ENCODE measurements at regions not wholly inside any gene's neighbourhood (a gene's known extent, or its start where the extent isn't known, plus 50 kb on each side); places are given as distances from the start of the nearest gene placed in this dataset.

DNA sequence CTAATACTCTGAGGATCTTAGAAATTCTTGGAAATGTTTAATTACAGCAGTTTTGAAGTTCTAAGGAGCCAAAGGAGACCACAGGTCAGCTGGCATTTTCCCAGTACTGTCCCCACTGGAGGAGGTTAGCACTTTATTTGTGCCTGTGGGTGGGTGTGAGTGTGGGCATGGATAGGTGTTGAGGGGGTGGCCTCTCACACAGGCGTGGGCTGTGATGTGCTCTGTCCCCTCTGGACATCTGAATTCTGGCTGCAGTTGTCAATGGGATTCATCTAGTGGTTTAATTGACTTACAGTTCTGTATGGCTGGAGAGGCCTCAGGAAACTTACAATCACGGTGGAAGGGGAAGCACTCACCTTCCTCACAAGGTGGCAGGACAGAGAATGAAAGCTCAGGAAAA lies 135.4 kb upstream of the NAMPT start:
- DNase-seq (ENCODE audit: low read depth in 2 of 2): no peak

DNA sequence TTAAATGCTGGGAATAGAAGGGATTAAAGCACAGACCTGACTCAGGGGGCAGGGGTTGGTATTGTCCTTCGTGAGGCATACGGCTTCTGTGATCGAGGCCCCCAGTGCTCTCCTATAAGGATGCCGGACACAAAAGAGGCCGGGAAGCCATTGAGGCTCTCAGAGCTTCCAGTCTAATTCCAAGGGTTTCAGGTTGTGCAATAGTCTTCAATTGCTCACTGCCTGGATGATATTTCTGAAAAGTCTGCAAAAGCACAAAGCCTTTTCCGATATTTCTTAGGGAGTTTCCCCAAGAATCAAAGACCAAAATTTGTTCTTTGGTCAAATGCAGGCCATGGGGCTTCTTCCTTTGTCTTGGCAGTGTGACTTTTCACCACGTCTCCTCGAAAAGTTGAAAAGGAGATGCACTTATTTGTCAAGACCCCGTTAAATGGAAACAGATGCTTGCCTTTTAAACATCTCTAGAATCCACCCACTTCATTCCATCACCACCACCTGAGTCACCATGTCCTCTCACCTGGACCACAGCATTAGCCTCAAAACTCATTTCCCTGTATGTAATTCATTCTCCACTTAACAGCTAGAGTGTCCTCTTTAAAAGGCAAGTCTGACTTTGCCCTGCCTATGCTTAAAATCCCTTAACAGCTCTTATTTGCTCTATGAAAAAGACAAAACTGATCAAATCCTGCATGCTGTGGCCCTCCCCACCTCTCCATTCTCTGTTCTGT lies 134.8 kb upstream of the NAMPT start:
- no peak for DNase-seq (ENCODE audit: low read depth in 2 of 2)

DNA sequence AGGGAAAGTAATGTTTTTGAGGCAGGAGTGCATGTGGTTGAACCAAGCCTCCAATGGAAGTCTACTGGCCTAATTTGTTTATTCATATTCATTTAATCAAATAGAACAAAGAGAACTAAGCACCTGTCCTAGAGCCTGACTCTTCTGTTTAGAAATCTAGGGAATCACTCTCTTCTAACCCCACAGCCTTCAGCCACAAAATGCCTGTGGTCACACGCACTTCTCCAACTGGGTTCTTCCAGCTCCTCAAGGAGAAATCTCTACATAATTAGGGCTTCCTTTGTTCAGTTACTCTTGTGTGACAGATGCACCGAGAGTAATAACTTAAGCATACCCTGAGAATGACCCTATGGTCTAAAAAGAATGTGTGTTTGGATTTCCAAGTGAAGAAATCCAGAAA lies 133.7 kb upstream of the NAMPT start:
- no peak for DNase-seq (ENCODE audit: low read depth in 2 of 2)

DNA sequence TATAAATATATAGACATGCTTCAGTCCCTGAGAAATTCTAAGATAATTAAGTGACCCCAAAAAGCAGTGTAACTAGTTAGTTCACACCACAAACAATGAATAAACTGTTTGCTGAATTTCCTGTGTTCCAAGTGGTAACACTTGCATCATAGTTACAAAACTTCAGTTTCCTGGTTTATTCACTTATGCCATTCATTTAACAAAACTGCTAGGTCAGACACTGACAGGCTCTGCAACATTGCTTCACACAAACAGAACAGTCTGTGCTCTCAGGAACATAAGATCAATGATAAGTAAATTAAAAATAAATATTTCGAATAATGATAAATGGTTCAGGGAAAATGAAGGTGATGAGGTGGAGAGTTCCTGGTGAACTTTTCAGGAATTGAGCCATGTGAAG lies 133.3 kb upstream of the NAMPT start:
- peak; percentile 79 to 80 for DNase-seq (ENCODE audit: low read depth in 2 of 2)

DNA sequence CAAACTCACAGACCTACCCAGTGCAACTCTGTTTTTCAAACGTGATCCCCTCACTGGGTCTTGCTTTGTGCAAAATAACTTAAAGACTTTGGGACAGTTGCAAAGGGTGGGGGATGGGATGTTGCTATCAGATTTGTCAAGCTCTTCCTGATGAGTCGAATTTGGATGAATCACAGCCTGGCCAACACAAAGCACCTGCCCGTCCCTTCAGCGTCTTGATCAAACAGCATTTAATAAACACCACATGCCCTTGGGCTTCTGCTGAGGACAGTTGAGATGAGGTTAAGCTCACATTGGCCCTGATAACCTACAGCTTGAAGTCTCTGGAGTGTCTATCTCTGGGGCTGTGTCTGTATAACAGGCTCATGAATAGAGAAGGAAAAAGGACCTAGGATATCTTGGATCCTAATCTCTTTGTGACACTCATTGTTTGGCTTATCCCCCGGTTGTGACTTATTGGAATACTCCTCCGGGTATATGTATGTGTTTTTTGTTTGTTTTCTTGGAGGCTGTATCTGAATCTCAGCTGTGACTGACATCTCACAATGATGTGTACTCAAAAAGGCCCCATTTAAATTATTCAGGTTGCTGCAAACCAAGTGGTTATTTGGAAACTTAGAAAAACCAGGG lies 132.6 kb upstream of the NAMPT start:
- DNase-seq (ENCODE audit: low read depth in 2 of 2): peak; percentile 23 to 61

DNA sequence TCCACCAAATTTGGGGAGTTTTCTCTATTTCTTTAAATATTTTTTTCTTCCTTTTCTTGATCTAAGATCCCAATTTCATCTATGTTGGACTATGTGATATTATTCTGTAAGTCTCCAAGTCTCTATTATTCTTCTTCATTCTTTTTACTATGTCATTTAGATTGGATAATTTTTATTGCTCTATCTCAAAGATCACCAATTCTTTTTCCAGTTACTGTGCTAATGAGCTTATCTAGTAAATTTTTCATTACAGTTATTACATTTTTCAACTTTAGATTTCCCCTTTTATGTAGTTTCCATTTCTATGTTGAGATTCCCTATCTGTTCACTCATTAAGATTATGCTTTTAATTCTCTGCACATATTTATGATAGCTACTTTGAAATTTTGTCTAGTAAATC lies 131.6 kb upstream of the NAMPT start:
- no peak for DNase-seq (ENCODE audit: low read depth in 2 of 2)

DNA sequence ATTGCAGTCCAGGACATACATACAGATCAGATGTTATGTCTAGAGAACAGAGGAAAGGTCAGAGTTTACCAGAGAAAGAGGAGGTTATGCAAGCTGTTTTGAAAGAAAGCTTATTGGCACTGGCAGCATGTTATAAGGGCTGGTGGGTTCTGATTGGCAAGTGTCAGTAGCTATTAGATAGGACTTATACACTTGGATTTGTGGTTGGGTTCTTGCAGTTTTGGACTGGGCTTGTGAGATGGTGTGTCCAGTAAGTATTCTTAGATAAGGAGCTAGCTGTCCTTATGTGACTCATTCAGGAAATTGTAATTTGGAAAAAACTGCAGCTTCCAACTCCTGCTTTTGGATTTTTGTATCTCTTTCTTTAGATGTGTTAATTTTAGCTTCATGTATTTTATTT lies 130.7 kb upstream of the NAMPT start:
- peak in 1 of 2 donors; percentile 27 for DNase-seq (ENCODE audit: low read depth in 2 of 2)

DNA sequence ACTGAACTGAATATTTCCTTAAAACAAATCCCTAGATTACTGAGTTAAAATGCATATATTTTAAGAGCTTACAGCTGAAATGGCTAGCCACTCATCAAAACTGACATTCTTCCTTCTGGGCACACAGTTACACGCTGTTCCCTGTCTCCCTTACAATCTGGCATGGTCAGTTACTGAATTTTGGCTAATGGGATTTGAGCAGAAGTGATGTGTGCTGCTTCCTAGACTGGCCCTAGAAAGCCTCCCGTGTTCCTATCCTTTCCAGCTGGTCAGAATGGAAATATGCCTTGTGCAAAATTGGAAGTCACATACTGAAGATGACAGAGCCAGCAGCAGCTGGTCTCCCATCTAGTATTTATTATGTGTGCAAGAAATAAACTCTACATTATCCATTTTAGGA lies 128.7 kb upstream of the NAMPT start:
- DNase-seq (ENCODE audit: low read depth in 2 of 2): no peak

DNA sequence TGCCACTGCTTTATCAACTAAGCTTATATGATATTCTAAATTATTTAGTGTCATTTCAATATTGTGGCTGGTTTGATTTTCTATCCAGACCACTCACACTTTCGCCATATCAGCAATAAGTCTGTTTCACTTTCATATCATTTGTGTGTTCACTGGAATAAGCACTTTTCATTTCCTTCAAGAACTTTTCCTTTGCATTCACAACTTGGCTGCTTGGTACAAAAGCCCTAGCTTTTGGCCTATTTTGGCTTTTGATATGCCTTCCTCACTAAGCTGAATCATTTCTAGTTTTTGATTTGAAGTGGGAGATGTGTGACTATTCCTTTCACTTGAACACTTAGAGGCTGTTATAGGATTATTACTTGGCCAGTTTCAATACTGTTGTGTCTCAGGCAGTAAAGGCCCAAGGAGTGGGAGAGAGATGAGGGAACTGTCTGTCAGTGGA lies 120.9 kb upstream of the NAMPT start:
- DNase-seq (ENCODE audit: low read depth in 2 of 2): no peak

DNA sequence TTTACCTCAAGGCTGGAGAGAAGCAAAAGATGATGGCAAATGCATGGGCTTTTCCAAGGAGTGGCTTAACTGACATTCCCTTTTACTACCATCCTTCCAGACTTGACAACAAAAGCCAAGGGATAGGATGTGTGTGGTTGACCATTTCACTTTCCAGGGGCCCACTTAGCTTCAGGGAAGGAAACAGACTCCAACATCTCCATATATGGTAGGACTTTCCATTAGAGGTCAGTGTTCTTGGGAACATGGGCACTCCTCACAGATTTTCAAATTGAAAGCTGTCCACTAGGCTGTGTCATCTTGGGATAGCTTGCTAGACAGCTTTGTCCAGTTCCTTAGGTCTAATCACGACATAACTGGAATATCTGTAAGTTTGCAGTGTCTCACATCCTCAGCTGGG lies 118.1 kb upstream of the NAMPT start:
- no peak for DNase-seq (ENCODE audit: low read depth in 2 of 2)

DNA sequence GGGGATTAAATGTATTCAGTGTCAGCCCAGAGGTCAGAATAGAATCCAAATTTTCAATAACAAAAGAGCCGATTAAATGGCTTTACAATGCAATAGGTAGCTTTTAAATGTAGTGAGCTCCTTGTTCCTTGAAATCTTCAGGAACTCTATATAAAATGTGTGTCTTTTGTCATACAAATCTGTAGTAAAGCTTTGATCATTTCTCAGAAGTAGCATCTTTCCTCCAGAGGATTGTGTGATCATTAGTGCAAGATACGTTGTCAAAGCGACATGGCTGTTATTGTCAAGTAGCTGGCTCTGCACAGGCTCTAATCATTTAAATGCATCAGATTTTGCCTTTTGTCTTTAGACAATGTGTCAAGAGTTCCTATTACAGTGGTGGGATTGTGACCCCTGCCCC lies 116.1 kb upstream of the NAMPT start:
- no peak for DNase-seq (ENCODE audit: low read depth in 2 of 2)

DNA sequence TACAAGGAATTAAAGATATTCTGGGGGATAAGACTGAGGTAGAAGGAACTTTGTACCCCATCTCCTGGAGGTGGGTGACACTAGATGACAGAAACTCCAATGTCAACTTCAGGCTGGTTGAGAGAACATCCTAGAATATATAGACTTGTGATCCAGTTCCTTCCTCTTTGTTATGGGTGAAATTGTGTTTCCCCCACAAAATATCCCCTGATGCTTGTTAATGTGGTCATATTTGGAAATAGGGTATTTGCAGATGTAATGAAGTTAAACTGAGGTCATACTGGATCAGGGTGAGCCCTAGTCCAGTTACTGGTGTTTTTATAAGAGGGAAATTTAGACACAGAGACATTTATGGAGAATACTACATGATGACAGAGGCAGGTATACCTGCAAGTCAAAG lies 114.0 kb upstream of the NAMPT start:
- no peak for DNase-seq (ENCODE audit: low read depth in 2 of 2)

DNA sequence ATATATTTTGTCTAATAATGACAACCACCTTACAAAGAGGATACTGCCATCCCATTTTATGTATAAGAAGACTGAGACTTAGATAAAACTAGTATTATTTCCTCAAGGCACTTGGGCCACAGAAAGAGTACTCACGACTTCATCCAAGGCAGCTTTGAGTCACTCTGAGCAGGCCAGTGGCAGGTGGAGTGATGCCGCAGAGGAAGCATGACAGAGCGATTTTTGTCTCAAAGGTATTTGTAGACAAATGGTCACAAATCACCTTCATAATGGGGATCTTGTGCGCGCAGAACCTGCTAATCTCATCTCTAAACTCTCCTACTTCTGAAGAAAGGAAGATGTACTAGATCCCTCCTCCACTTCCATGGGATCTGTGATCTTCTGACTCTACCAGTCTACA lies 113.2 kb upstream of the NAMPT start:
- no peak for DNase-seq (ENCODE audit: low read depth in 2 of 2)

DNA sequence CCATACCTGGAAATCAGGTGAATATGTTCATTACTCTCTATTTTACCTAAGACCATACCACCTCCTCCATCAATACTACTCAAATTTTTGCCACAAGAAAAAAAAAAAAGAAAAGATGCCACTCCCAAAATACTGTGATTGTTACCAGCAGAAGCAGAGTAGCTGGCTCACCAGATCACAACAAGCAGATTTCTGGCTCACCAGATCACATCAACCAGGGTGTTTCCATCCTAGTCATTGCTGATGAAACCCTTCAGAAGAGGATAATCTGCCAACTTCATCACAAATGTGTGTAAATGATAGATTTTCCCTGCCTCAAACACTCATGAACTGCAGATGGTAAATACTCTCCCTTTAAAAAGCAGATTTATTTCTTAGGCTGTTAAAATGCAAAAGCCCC lies 109.7 kb upstream of the NAMPT start:
- no peak for DNase-seq (ENCODE audit: low read depth in 2 of 2)

DNA sequence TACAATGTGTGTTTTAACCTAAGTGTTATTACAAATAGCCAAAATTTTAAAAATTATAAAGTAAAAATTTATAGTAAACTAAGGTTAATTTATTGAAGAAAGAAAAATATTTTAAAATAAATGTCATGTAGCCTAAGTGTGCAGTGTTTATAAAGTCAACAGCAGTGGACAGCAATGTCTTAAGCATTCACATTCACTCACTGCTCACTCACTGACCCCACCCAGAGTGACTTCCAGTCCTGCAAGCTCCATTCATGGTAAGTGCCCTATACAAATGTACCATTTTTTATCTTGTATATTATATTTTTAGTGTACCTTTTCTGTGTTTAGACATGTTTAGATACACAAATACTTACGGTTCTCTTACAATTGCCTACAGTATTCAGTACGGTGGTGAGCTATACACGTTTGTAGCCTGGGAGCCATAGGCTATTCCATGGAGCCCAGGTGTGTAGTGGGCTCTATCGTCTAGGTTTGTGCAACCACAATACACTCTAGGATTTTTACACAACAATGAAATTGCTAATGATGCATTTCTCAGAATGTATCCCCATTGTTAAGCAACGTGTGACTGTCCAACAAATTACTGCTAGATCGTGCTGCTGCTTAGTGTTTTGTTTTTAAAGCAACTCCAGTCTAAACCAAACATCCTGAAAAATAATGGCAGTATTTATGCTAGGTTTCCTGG lies 108.9 kb upstream of the NAMPT start:
- no peak for DNase-seq (ENCODE audit: low read depth in 2 of 2)

DNA sequence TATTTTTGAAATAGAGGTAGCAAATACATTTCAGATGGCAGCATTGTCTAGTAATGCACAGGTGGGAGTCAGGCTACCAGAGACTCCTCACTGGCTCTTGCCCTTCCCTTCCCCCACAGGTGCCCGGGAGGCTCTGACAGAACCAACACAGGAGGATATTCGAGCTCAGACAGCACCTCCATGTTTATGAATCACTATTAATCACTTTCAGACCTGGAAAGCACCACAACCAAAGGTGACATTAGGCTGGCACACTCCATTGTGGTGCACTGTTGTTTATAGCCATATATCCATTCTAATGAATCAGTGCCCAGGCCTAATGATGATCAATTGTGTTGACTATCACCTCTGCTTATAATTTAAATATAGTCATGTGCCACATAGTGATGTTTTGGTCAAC lies 107.8 kb upstream of the NAMPT start:
- DNase-seq (ENCODE audit: low read depth in 2 of 2): no peak

DNA sequence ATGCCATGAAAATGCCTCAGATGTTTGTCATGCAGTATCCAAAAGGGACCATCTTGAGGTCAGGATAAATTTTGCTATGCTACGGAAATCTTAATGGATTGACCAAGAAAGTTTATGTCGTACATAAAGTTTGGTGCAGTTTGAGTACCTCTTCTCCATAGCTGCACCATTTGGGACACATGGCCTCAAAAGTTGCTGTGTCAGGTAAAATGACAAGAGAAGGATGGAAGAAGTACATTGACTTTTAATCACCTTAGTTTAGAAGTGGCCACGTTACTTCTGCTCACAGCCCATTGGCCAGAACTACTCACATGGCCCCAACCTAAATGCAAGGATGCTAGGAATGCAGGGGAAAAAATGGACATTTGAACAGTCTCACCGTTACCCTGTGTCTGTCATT lies 107.4 kb upstream of the NAMPT start:
- no peak for DNase-seq (ENCODE audit: low read depth in 2 of 2)

DNA sequence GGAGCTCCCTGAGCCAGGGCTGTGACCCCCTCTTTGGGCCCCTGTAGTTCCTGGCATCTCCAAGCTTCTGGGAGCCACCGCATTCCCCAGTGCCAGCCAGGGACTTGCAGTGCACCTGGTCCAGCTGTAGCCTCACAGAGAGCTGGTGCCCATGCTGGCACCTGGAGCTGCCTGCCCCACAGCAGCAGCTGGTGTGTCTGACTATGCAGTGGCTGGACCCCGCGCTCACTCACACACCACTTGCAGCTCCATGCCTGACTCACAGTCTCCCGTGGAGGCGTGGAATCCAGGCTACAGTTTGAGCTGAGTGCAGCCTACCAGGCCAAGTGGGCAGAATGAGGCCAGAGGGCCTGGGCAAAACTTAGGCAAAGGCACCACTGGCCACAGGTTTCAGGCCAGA lies 102.2 kb upstream of the NAMPT start:
- DNase-seq (ENCODE audit: low read depth in 2 of 2): no peak

DNA sequence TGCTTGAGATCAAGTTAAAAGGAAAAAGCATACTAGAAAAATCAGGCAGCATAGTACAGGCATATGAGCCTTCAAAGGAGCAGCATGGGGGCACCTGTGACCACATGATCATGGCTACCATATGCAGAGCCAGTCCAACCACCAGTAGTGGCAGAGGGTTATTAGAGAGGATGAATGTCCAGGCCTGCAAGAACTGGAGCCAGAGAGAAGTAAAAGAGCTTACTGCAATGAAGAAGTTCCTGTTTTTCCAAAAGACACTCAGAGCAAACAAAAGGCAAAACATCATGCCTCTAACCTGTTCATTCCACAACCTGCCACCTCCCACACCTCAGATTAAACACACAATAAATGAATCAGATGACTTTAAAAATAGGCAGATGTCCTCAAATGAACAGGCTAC lies 99.6 kb upstream of the NAMPT start:
- DNase-seq (ENCODE audit: low read depth in 2 of 2): no peak

DNA sequence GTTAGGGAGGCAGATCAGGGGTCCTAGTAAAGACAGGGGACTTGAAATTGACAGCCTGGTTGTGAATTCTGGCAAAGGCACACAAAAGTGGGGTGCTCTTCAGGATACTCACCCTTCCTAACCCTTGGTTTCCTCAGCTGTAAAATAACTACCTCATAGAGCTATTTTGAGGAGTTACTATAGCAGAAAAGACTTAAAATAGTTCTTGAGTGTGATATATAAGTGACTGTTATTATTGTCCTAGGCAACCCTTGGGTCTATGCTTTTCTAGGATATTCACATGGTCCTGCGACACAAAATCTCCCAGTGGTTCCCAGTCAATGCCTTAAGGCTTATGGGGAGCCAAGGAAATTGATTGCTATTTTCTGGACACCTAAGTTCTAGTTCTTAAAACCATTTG lies 98.1 kb upstream of the NAMPT start:
- DNase-seq (ENCODE audit: low read depth in 2 of 2): no peak

DNA sequence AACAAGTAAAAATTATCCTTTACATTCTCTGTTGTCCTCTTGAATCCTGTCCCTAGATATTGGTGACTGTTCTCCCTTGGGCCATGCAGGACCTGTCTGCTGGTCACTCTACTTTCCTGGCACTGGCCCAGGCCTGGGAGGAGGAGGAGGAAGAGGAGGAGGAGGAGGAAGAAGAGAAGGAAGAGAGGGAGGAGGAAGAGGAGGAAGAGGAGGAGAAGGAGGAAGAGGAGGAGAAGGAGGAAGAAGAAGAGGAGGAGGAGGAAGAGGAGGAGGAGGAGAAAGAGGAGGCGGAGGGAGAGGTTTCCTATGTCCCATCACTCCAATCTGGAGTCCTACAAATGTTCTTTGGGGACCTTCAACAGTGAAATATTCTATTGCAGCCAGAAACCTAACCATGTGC lies 97.3 kb upstream of the NAMPT start:
- DNase-seq (ENCODE audit: low read depth in 2 of 2): no peak

DNA sequence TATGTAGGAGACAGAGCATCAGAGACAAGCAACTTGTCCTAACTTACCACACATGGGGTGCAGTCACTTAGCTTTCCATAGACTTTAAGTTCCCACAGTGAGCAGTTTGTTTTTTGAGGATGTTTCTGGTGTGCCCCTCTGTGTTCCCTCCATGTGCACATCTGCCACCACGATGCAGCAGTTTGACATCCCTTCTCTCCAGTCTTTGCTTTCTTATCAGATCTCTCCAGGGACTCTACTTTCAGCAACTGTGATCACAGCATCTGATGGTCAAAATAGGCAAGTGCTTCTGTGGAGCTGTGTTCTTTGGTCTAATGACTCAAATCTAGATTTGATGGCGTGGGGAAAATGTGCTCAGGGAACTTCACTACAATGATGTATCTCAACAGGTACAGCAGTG lies 96.5 kb upstream of the NAMPT start:
- DNase-seq (ENCODE audit: low read depth in 2 of 2): no peak

DNA sequence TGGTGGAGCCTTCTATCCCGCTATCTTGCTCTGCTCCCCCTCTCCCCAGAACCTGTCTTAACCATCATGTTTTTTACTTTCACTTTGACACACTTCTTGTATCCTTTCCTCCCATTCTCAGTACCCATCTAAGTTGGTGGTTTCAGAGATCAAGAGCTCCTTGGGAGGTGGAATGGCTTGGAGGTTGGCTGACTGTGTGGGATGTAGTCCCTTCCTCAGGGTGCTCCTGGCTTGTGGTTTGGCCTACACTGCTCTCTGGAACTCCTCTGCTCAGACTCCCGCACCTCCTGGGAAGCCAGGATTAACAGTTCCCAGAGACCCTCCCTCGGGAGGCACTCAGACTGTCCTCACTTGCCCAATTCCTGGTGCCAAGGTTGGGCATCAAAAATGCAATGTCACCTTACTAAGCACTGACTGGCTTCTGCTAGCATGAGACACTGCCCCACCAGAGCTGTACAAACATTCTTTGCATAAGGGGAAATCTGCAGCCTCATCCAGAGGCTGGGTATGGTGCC lies 93.1 kb upstream of the NAMPT start:
- DNase-seq (ENCODE audit: low read depth in 2 of 2): no peak
